OCI-LY1 (cell line): ENCODE measurements at regions not wholly inside any gene's neighbourhood (a gene's known extent, or its start where the extent isn't known, plus 50 kb on each side); places are given as distances from the start of the nearest gene placed in this dataset.

ENCODE experiments used
- H2AFZ ChIP-seq: fragments of 200-600 bp; sonication (generic), shearing (Covaris generic); 2 replicates; pipeline ENCODE4 v1.6.0; 2014; ENCODE audit warnings: antibody characterized with exemption, mild to moderate bottlenecking, low read length
- H3F3A ChIP-seq: fragments of 200-600 bp; sonication (generic), shearing (Covaris generic); 2 replicates; pipeline ENCODE4 v1.6.0; 2014; ENCODE audit warnings: mild to moderate bottlenecking, antibody characterized with exemption, low read length, moderate library complexity; ENCODE audit not compliant: insufficient read depth
- H3K27ac ChIP-seq: fragments of 200-600 bp; sonication (generic); 2 replicates; pipeline ENCODE4 v1.5.1; 2014; ENCODE audit warnings: low read length, mixed run types, mild to moderate bottlenecking, low read depth; ENCODE audit not compliant: poor library complexity, severe bottlenecking
- H3K27me3 ChIP-seq: fragments of 200-600 bp; sonication (generic); 2 replicates; pipeline ENCODE4 v1.6.0; 2014; ENCODE audit warnings: antibody characterized with exemption, mild to moderate bottlenecking, low read length, moderate library complexity; ENCODE audit not compliant: insufficient read depth
- H3K36me3 ChIP-seq: fragments of 200-600 bp; sonication (generic); 2 replicates; pipeline ENCODE4 v1.6.1; 2014; ENCODE audit warnings: mild to moderate bottlenecking, antibody characterized with exemption, low read length, moderate library complexity, mixed read lengths; ENCODE audit not compliant: insufficient read depth
- H3K4me1 ChIP-seq: fragments of 200-600 bp; sonication (generic); 2 replicates; pipeline ENCODE4 v1.5.1; 2014; ENCODE audit warnings: mild to moderate bottlenecking, low read length, moderate library complexity; ENCODE audit not compliant: insufficient read depth, severe bottlenecking
- H3K4me2 ChIP-seq: fragments of 200-600 bp; sonication (generic), shearing (Covaris generic); 2 replicates; pipeline ENCODE4 v1.6.1; 2014; ENCODE audit warnings: low read length
- H3K4me3 ChIP-seq: fragments of 200-600 bp; sonication (generic); 2 replicates; pipeline ENCODE4 v1.5.1; 2014; ENCODE audit warnings: low read length, low read depth, mild to moderate bottlenecking, mixed read lengths; ENCODE audit not compliant: poor library complexity, severe bottlenecking
- H3K79me2 ChIP-seq: fragments of 200-600 bp; shearing (Covaris generic); 2 replicates; pipeline ENCODE4 v1.6.1; 2016; ENCODE audit warnings: mixed run types, low read length, mixed read lengths; ENCODE audit not compliant: insufficient read depth
- H3K9ac ChIP-seq: fragments of 200-600 bp; sonication (generic), shearing (Covaris generic); 2 replicates; pipeline ENCODE4 v1.6.1; 2014; ENCODE audit warnings: mild to moderate bottlenecking, low read length, mixed read lengths
- H3K9me2 ChIP-seq: fragments of 200-600 bp; sonication (generic), shearing (Covaris generic); 2 replicates; pipeline ENCODE4 v1.6.1; 2014; ENCODE audit warnings: low read depth, mild to moderate bottlenecking, low read length, mixed read lengths
- H3K9me3 ChIP-seq: fragments of 200-600 bp; shearing (Covaris generic); 2 replicates; pipeline ENCODE4 v1.6.1; 2014; ENCODE audit warnings: low read length, mixed read lengths
- H4K20me1 ChIP-seq: fragments of 200-600 bp; sonication (generic), shearing (Covaris generic); 2 replicates; pipeline ENCODE4 v1.6.0; 2016; ENCODE audit warnings: mild to moderate bottlenecking, low read length; ENCODE audit not compliant: insufficient read depth
- CTCF ChIP-seq: fragments of 200-600 bp; sonication (generic), shearing (Covaris generic); IDR thresholded peaks from 2 replicates; pipeline ENCODE4 v1.5.1; 2017; ENCODE audit warnings: mild to moderate bottlenecking, antibody characterized with exemption, low read length, moderate library complexity, mixed read lengths
- EZH2 ChIP-seq: fragments of 200-600 bp; sonication (generic), shearing (Covaris generic); IDR thresholded peaks from 2 replicates; pipeline ENCODE4 v1.8.0; 2017; ENCODE audit warnings: borderline replicate concordance, mixed run types, mild to moderate bottlenecking, antibody characterized with exemption, low read length, moderate library complexity, mixed read lengths

- no peaks in the 10 kb centered on the region for H3K9me3 ChIP-seq
- H3K4me3 ChIP-seq: no peak overlapping the region
- no peaks in the 10 kb centered on the region for H3K4me1 ChIP-seq
- no peaks in the 10 kb centered on the region for H3K27me3 ChIP-seq
- H4K20me1 ChIP-seq: no peaks in the 10 kb centered on the region
- no peak overlapping the region for H2AFZ ChIP-seq
- H3K36me3 ChIP-seq: no peaks in the 10 kb centered on the region
- no peak overlapping the region for H3K9ac ChIP-seq
- no peaks in the 10 kb centered on the region for H3F3A ChIP-seq
- no peak for TF ChIP-seq EZH2
- TF ChIP-seq CTCF: no peak
- H3K4me2 ChIP-seq: no peak overlapping the region
- no peak overlapping the region for H3K27ac ChIP-seq
- no peaks in the 10 kb centered on the region for H3K79me2 ChIP-seq
- no peaks in the 10 kb centered on the region for H3K9me2 ChIP-seq
Observed at GRCh38 chr4:19133315-19133714, 1111.8 kb upstream of the LCORL start.

DNA sequence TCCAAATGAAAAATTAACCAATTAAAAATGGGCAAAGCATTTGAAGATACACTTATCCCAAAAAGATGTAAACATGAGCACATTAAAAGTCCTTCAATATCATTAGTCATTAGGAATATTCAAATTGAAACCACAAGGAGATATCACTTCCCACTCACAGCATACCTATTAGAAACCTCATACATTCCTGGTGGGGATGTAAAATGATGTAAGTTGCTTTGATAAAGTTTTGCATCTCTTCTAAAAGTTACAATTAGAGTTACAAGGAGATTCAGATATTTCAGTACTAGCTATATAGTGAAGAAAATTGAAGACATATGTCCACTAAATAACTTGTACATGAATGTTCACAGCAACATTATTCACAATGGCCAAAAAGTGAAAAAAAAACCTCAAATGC lies 1109.3 kb upstream of the LCORL start:
- no peaks in the 10 kb centered on the region for H3K36me3 ChIP-seq
- no peak overlapping the region for H3K27ac ChIP-seq
- no peak overlapping the region for H3K4me3 ChIP-seq
- H3K9ac ChIP-seq: no peak overlapping the region
- H3K4me2 ChIP-seq: no peak overlapping the region
- H3K9me2 ChIP-seq: no peaks in the 10 kb centered on the region
- no peaks in the 10 kb centered on the region for H3K4me1 ChIP-seq
- no peaks in the 10 kb centered on the region for H4K20me1 ChIP-seq
- no peak for TF ChIP-seq EZH2
- no peak for TF ChIP-seq CTCF
- H3K9me3 ChIP-seq: no peaks in the 10 kb centered on the region
- no peaks in the 10 kb centered on the region for H3K27me3 ChIP-seq
- H2AFZ ChIP-seq: no peak overlapping the region
- no peaks in the 10 kb centered on the region for H3F3A ChIP-seq
- H3K79me2 ChIP-seq: no peaks in the 10 kb centered on the region

DNA sequence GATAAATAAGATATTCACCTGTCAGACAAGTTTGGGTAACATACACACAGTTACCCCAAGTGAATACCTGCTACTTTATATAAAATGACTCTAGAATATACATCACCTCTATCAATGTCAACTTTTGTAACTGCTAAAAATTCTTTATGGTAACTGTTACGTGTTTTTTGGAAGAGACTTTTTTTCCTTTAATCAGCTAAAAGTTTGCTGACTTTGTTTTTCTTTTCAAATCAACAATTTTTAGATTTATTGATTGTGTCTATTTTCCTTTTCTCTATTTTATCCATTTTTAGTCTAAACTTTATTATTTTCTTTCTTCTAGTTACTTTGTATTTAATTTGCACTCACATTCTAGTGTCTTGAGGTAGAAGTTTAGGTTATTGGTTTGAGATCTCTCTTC lies 1106.6 kb upstream of the LCORL start:
- Histone ChIP-seq H3K4me3 (no peak overlapping the region), H4K20me1 (no peaks in the 10 kb centered on the region), H3K79me2 (no peaks in the 10 kb centered on the region), H3F3A (no peaks in the 10 kb centered on the region), H2AFZ (no peak overlapping the region), H3K9me2 (no peaks in the 10 kb centered on the region), H3K4me1 (no peaks in the 10 kb centered on the region), H3K36me3 (no peaks in the 10 kb centered on the region), H3K9me3 (no peaks in the 10 kb centered on the region), H3K4me2 (no peak overlapping the region), H3K27ac (no peak overlapping the region), H3K9ac (no peak overlapping the region), H3K27me3 (no peaks in the 10 kb centered on the region)
- TF ChIP-seq CTCF: no peak
- TF ChIP-seq EZH2: no peak
